Liver (tissue), 3 donors: ENCODE measurements at regions not wholly inside any gene's neighbourhood (a gene's known extent, or its start where the extent isn't known, plus 50 kb on each side); places are given as distances from the start of the nearest gene placed in this dataset.

ENCODE experiments used
- EGR1 ChIP-seq, 2 donors: IDR thresholded peaks; 2 replicates each; pipeline ENCODE4 v1.6.1; 2016 to 2018; ENCODE audit warnings: antibody characterized with exemption in 2 of 2, low read depth in 2 of 2
- RAD21 ChIP-seq, 2 donors: IDR thresholded peaks; 2 replicates each; pipeline ENCODE4 v1.6.1; 2016; ENCODE audit warnings: antibody characterized with exemption in 2 of 2, mild to moderate bottlenecking in 2 of 2
- TF ChIP-seq, protein P1 (sequence below): IDR thresholded peaks from 2 replicates; pipeline ENCODE4 v1.6.1; 2016; ENCODE audit warnings: antibody characterized with exemption
- TF ChIP-seq, protein P2 (sequence below): fragments of 150-350 bp; IDR thresholded peaks from 2 replicates; pipeline ENCODE4 v1.5.1; 2017; ENCODE audit warnings: improper control_type of control experiment, low read depth, low read length; ENCODE audit not compliant: missing input control
- donor health status: healthy.
- donor health status: healthy.

DNA sequence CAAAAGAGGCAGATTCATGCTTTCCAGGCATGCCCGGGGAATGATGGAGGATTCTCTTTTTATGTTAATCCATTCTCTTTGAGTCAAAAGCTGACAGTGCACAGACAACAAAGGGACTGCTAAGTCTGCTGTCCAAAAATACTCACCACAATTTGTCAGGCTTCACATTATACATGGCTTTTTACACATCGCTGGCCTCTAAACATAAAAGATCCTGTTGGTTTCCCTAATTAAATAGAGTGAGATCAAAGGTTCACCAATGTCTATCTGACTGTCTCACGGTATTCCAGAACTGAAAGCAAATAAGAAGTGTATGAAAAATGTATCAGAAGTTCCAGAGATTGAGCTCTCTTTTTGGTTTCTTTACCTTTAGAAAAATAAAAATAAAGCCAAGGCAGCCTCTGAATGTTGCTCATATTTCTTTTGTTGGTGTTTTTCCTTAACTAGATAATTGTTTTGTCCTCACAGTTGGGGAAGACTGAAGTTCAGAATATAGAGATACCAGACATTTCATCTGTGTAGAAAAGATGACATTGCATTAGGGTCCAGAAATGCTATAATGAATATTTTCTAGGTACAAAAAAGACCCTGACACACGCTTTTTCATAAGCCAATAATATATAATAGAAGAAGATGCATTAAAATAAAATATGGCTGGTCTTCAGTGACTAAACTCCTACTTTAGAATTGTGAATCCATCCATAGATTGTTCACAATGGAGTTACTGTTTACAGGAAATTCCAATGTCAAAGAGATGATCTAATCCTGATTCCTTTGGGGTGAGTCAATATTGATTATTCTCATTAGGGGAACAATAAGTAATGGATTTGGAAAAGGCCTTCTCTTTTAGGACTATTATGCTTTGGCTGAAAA, 688.2 kb upstream of the CDH6 start:
- no peak for TF ChIP-seq RAD21 (IDR thresholded peaks at IDR 0.05)
- TF ChIP-seq, protein P1, sequence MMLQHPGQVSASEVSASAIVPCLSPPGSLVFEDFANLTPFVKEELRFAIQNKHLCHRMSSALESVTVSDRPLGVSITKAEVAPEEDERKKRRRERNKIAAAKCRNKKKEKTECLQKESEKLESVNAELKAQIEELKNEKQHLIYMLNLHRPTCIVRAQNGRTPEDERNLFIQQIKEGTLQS = no peak
- TF ChIP-seq EGR1 (IDR thresholded peaks at IDR 0.05; ENCODE audit: low read depth in 2 of 2) = no peak
- TF ChIP-seq, protein P2, sequence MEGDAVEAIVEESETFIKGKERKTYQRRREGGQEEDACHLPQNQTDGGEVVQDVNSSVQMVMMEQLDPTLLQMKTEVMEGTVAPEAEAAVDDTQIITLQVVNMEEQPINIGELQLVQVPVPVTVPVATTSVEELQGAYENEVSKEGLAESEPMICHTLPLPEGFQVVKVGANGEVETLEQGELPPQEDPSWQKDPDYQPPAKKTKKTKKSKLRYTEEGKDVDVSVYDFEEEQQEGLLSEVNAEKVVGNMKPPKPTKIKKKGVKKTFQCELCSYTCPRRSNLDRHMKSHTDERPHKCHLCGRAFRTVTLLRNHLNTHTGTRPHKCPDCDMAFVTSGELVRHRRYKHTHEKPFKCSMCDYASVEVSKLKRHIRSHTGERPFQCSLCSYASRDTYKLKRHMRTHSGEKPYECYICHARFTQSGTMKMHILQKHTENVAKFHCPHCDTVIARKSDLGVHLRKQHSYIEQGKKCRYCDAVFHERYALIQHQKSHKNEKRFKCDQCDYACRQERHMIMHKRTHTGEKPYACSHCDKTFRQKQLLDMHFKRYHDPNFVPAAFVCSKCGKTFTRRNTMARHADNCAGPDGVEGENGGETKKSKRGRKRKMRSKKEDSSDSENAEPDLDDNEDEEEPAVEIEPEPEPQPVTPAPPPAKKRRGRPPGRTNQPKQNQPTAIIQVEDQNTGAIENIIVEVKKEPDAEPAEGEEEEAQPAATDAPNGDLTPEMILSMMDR = no peak
